PFSK-1 (cell line): ENCODE measurements at regions not wholly inside any gene's neighbourhood (a gene's known extent, or its start where the extent isn't known, plus 50 kb on each side); places are given as distances from the start of the nearest gene placed in this dataset.

Experiments
- FOXP2 ChIP-seq: optimal IDR thresholded peaks from 2 replicates; pipeline ENCODE3; 2011; ENCODE audit warnings: borderline replicate concordance, control low read depth, inconsistent platforms; ENCODE audit not compliant: insufficient read depth; ENCODE audit errors: extremely low read length, extremely low read depth
- POLR2AphosphoS5 ChIP-seq: IDR thresholded peaks from 2 replicates; pipeline ENCODE4 v1.6.1; 2012; ENCODE audit warnings: low read depth, mild to moderate bottlenecking, control low read depth, low read length, moderate library complexity
- REST ChIP-seq, 2 experiments: IDR thresholded peaks; 2 replicates each; pipeline versions ENCODE4 v1.6.1 to v1.8.0; 2011 to 2012; ENCODE audit warnings: low read depth in 2 of 2, low read length in 2 of 2, control low read depth in 1 of 2, inconsistent platforms in 1 of 2, mild to moderate bottlenecking in 1 of 2, moderate library complexity in 1 of 2; ENCODE audit not compliant: insufficient read depth in 1 of 2
- SIN3A ChIP-seq: IDR thresholded peaks from 2 replicates; pipeline ENCODE4 v1.6.1; 2012; ENCODE audit warnings: mild to moderate bottlenecking, low read length, moderate library complexity, borderline replicate concordance; ENCODE audit not compliant: insufficient read depth
- TAF1 ChIP-seq: IDR thresholded peaks from 2 replicates; pipeline ENCODE4 v1.6.1; 2012; ENCODE audit warnings: low read length, control low read depth, borderline replicate concordance; ENCODE audit not compliant: insufficient read depth

- TF ChIP-seq TAF1 (no peak), FOXP2 (no peak), REST (IDR thresholded peaks at IDR 0.05; ENCODE audit: insufficient read depth in 1 of 2, low read depth in 2 of 2, low read length in 2 of 2) (no peak), SIN3A (no peak), POLR2AphosphoS5 (no peak)
Measured at GRCh38 chr7:142562688-142563087, 186.6 kb upstream of the PRSS1 start.

GRCh38 chr7:142560166-142560565 lies 189.1 kb upstream of the PRSS1 start:
- no peak for TF ChIP-seq FOXP2
- no peak for TF ChIP-seq TAF1
- TF ChIP-seq POLR2AphosphoS5: no peak
- no peak for TF ChIP-seq REST (IDR thresholded peaks at IDR 0.05; ENCODE audit: insufficient read depth in 1 of 2, low read depth in 2 of 2, low read length in 2 of 2)
- no peak for TF ChIP-seq SIN3A

- TF ChIP-seq POLR2AphosphoS5 (no peak), TAF1 (no peak), FOXP2 (no peak), REST (IDR thresholded peaks at IDR 0.05; ENCODE audit: insufficient read depth in 1 of 2, low read depth in 2 of 2, low read length in 2 of 2) (no peak), SIN3A (no peak)
Measured at GRCh38 chr7:142557971-142558582, 191.2 kb upstream of the PRSS1 start.

GRCh38 chr7:142556740-142557139 lies 192.5 kb upstream of the PRSS1 start:
- no peak for TF ChIP-seq TAF1
- no peak for TF ChIP-seq SIN3A
- TF ChIP-seq FOXP2: no peak
- TF ChIP-seq POLR2AphosphoS5: no peak
- no peak for TF ChIP-seq REST (IDR thresholded peaks at IDR 0.05; ENCODE audit: insufficient read depth in 1 of 2, low read depth in 2 of 2, low read length in 2 of 2)
